ENCODE measurements at regions not wholly inside any gene's neighbourhood (a gene's known extent, or its start where the extent isn't known, plus 50 kb on each side); places are given as distances from the start of the nearest gene placed in this dataset.

GRCh38 chr2:62427146-62427545 is 78.8 kb downstream of the TMEM17 start:
- TF ChIP-seq CTCF (IDR thresholded peaks at IDR 0.05; ENCODE audit: low read length) (no peak), EZH2 (IDR thresholded peaks at IDR 0.05; ENCODE audit: borderline replicate concordance, low read length) (no peak)

Data from OCI-LY1 (cell line).